PC-9 (cell line): ENCODE measurements at regions not wholly inside any gene's neighbourhood (a gene's known extent, or its start where the extent isn't known, plus 50 kb on each side); places are given as distances from the start of the nearest gene placed in this dataset.

Experiments used
- EZH2 ChIP-seq: fragments of 200-600 bp; sonication (generic); IDR thresholded peaks from 2 replicates; pipeline ENCODE4 v1.8.0; 2017; ENCODE audit warnings: antibody characterized with exemption, low read depth
- TF ChIP-seq, protein P1 (sequence below): fragments of 200-600 bp; sonication (generic); conservative IDR thresholded peaks from 2 replicates; pipeline ENCODE4 v1.6.1; 2017; ENCODE audit warnings: mixed run types, antibody characterized with exemption, mild to moderate bottlenecking, moderate library complexity

DNA sequence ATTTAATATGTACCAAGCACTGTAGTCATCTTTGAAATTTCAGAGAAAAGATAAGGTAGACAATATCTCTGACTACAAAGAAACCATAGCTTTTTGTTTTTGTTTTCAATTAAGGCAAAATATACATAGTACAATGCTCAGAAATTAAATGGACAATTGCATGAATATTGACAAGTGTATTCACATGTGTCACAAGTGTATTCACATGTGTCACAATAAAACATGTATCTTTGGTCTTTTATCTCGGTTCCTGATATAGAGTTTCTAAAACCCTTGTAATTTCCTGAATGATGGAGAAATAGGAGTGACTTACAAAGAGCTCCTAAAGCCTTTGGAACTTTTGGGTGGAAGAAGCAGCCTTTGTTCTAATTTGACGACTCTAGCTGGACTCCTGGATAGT lies 756.4 kb downstream of the EPHA4 start:
- TF ChIP-seq, protein P1, sequence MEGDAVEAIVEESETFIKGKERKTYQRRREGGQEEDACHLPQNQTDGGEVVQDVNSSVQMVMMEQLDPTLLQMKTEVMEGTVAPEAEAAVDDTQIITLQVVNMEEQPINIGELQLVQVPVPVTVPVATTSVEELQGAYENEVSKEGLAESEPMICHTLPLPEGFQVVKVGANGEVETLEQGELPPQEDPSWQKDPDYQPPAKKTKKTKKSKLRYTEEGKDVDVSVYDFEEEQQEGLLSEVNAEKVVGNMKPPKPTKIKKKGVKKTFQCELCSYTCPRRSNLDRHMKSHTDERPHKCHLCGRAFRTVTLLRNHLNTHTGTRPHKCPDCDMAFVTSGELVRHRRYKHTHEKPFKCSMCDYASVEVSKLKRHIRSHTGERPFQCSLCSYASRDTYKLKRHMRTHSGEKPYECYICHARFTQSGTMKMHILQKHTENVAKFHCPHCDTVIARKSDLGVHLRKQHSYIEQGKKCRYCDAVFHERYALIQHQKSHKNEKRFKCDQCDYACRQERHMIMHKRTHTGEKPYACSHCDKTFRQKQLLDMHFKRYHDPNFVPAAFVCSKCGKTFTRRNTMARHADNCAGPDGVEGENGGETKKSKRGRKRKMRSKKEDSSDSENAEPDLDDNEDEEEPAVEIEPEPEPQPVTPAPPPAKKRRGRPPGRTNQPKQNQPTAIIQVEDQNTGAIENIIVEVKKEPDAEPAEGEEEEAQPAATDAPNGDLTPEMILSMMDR = no peak
- TF ChIP-seq EZH2 = no peak
